Femur (tissue), 1 donor: ENCODE measurements at regions not wholly inside any gene's neighbourhood (a gene's known extent, or its start where the extent isn't known, plus 50 kb on each side); places are given as distances from the start of the nearest gene placed in this dataset.
"Not testable (repeated sequence)": the region's sequence is repeated elsewhere in the genome, so short reads cannot be mapped to it uniquely, and the experiment has no call there.

Source experiments
- DNase-seq: peaks from one replicate; pipeline ENCODE4 v3.0.0-alpha.2; 2017

DNA sequence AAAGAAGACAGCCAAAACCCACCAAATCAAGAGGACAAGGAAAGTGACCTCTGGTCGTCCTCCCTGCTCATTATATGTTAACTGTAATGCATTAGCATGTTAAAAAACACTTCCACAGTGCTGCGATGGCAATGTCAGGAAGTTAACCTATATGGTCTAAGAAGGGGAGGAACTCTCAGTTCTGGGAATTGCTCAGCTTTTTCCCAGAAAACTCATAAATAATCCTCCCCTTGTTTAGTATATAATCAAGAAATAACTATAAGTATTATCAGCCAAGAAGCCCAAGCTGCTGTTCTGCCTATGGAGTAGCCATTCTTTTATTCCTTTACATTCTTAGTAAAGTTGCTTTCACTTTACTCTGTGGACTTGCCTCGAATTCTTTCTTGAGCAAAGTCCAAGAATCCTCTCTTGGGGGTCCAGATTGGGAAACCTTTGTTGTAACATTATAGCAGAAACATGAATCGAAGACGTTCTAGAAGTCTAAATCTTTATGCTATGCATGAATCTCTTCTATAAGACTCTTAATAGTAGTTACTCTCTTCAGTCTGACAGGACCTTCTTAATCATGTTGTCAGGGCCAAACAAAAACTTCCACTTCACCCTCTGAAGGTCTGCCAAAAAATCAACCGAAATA lies 110.0 kb upstream of the VANGL1 start:
- DNase-seq: no peak

DNA sequence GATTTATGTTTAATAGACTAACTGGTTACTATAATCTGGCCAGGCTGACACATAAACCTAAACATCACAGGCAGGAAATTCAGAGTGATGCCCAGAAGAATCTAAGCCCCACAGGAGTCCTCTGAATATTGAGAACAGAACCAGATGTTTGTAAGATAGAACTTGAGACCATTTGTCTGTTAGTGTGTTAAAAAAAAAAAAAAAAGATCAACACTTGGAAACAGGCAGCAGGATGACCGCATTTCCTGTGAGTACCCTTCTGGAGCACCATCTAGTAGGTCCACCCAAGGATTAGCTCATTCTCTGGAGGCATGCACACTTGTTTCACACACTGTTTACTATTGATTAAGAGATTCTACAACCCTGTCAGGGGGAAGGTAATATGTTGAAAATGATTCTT lies 111.4 kb upstream of the VANGL1 start:
- peak; percentile 26 for DNase-seq

GRCh38 chr1:115529216-115529897 lies 112.4 kb upstream of the VANGL1 start:
- DNase-seq: no peak

- DNase-seq: not testable (repeated sequence)
Observed at GRCh38 chr1:115528336-115528735, 113.4 kb upstream of the VANGL1 start.

- no peak for DNase-seq
Observed at GRCh38 chr1:115527746-115528145, 114.0 kb upstream of the VANGL1 start.

GRCh38 chr1:115526900-115527299 lies 114.9 kb upstream of the VANGL1 start:
- no peak for DNase-seq

GRCh38 chr1:115524236-115524635 lies 117.5 kb upstream of the VANGL1 start:
- DNase-seq: no peak

GRCh38 chr1:115522386-115522785 lies 119.4 kb upstream of the VANGL1 start:
- no peak for DNase-seq

DNA sequence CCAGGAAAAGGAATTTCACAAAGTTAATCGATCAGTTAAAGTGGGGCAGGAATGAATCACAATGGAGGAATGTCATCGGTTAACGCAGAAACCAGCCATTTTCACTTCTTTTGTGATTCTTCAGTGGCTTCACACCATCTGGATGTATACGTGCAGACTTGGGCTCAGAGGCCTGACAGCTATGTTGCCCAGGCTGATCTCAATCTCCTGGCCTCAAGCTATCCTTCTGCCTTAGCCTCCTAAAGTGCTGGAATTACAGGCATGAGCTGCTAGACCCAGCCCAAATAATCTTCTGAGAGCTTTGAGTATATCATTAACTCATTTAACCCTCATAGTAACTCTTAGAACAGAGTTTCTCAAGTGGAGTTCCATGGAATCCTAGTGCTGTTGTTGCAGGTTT lies 126.5 kb upstream of the VANGL1 start:
- no peak for DNase-seq

- not testable (repeated sequence) for DNase-seq
Observed at GRCh38 chr1:115510226-115510625, 131.5 kb upstream of the VANGL1 start.

DNA sequence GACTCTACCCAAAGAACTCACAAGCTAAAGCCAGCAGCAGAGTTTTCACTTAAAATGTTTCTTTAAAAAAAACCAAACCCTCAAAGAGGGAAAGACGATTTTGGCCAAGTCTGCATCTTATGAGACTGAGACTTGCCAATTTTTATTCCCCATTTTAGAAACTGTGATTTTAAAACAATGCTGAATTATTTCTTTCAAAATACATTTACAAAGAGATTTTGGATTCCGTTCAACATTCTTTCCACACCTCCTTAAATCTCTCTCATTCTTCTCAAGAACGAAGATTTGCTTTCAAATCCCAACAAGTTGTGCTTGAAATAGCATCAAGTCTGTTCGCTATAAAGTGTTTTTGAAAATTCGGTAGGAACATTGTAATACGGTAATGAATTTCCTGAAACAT lies 133.9 kb upstream of the VANGL1 start:
- no peak for DNase-seq

DNA sequence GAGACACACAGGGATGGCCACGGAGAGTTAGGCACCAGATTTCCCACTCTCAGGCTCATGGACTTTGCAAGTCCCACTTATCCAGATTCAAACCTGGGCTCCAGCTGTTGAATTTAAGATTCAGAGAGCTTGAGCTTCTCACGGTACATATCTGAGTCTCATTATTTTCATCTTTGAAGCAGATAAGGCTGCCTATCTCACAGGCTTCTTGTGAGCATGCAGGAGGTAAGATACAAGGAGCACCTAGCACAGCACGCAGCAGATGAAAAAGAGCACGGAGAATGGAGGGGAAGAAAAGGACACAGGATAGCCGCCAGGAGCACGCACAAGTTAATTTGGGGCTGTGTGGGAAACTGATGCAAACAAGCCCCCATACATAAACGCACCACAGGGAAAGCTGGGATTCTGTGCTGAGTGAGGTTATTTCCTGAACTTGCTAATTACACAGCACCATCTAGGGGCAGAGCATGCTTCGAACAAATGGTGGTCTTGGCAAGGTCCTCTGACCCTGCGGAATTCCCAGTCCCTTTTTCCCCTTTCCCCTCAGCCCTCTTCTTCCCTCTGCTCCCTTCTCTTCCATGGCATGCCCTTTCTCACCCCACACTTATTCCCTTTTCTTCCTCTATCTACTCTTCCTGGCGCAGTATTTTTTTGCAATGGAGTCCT lies 134.7 kb upstream of the VANGL1 start:
- no peak for DNase-seq

- no peak for DNase-seq
Observed at GRCh38 chr1:115506518-115506917, 135.3 kb upstream of the VANGL1 start.

DNA sequence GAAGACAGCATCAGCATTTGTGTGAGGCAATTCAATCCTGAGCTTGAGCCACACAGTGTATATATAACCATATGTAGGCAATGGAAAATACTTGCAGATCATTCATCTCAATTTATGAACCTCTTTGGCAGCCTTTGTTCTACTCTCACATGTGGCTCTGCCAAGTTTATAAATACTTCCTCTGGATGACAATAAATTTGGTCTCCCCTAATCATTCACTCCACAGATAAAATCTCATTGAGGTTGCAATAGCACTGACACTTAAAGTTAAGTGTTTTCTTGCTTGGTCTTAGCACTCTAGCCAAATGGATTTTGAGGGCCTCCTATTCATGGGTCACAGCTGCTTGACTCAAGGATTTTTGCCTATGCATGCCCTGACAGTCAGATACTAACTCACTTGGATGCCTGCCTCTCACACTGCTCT lies 136.6 kb upstream of the VANGL1 start:
- no peak for DNase-seq

DNA sequence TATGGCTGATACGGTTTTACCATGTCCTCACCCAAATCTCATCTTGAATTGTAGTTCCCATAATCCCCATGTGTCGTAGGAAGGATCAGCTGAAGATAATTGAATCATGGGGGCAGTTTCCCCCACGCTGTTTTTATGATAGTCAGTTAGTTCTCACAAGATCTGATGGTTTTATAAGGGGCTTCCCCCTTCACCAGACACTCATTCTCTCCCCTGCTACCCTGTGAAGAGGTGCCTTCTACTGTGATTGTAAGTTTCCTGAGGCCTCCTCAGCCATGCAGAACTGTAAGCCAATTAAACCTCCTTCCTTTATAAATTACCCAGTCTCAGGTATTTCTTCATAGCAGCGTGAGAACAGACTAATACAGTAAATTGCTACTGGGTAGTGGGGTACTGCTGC lies 139.6 kb upstream of the VANGL1 start:
- DNase-seq: not testable (repeated sequence)

GRCh38 chr1:115501476-115501875 lies 140.3 kb upstream of the VANGL1 start:
- no peak for DNase-seq

DNA sequence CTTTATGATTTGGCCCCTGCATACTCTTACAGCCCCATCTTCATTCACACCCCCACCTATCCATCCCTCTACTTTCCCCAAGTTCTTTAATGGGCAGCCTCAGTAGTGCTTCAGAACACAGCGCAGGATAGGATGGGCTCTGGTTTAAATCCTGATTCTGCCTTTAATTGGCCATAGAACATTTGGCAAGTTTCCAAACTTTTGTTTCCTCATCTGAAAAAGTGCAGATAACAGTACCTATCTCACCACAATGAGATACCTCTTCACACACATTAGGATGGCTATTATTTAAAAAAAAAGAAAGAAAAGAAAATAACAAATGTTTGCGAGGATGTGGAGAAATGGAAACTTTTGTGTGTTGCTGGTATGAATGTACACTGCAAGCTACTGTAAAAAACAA lies 142.5 kb upstream of the VANGL1 start:
- no peak for DNase-seq

- DNase-seq: no peak
Observed at GRCh38 chr1:115496904-115497527, 144.8 kb upstream of the VANGL1 start.

DNA sequence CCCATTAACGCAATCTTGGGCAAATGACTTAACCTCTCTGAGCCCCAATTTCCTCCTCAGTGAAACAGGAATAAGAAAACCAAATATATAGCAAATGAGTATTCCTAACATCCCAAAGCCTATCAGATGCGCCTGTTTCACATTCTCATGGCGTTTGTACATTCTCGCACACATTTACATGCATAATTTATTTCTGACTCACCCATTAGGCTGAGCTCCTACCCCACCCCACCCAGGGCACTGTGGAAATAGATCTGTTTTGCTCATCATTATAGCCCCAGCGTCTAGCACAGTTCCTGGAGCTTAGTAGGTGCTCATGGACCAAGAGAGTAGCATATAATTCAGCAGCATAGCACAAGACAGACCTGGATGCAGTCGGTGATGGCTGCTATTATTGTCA lies 146.1 kb upstream of the VANGL1 start:
- no peak for DNase-seq

GRCh38 chr1:115495111-115495510 lies 146.7 kb upstream of the VANGL1 start:
- DNase-seq: no peak

DNA sequence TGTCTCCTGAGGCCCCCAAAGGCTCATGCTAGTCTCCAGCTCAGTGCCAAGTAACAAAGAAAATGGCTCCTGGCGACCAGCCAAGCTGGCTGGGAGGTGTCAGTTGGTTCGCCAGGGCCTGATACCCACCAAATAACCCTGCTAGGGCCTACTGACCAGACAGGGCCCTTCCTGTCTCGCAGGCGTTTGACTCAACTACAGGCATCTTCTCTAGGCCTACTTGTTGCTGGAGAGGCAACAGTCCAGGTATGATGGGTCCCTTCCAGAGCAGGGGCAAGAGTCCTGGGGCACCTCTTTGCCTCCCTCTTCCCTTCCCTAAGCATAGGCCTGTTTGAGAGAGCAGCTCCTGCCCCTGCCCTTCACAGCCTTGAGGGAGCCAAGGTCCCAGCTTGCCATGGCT lies 147.9 kb upstream of the VANGL1 start:
- DNase-seq: no peak

DNA sequence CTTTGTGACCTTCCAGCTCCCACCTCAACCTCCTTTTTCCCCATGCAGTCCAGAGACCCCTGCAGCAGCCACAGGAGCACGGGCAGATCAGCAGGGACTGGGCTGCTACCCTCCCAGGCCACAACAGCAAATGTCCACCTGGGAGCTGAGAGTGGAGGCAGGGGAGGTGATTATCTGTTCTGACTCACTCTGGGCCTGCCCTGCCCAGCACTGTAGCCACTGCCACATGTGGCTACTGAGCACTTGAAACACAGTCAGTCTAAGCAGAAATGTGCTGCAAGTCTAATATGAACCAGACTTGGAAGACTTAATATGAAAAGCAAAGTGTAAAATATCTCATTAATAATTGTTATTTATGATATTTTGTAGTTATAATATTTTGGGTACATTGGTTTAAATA lies 148.9 kb upstream of the VANGL1 start:
- DNase-seq: no peak

GRCh38 chr1:115492019-115492595 lies 149.7 kb upstream of the VANGL1 start:
- DNase-seq: no peak
